ENCODE measurements at regions not wholly inside any gene's neighbourhood (a gene's known extent, or its start where the extent isn't known, plus 50 kb on each side); places are given as distances from the start of the nearest gene placed in this dataset.

GRCh38 chr18:78056011-78056410, 806.4 kb downstream of the GALR1 start:
- DNase-seq (ENCODE audit: low read depth in 3 of 3), result no peak

DNA sequence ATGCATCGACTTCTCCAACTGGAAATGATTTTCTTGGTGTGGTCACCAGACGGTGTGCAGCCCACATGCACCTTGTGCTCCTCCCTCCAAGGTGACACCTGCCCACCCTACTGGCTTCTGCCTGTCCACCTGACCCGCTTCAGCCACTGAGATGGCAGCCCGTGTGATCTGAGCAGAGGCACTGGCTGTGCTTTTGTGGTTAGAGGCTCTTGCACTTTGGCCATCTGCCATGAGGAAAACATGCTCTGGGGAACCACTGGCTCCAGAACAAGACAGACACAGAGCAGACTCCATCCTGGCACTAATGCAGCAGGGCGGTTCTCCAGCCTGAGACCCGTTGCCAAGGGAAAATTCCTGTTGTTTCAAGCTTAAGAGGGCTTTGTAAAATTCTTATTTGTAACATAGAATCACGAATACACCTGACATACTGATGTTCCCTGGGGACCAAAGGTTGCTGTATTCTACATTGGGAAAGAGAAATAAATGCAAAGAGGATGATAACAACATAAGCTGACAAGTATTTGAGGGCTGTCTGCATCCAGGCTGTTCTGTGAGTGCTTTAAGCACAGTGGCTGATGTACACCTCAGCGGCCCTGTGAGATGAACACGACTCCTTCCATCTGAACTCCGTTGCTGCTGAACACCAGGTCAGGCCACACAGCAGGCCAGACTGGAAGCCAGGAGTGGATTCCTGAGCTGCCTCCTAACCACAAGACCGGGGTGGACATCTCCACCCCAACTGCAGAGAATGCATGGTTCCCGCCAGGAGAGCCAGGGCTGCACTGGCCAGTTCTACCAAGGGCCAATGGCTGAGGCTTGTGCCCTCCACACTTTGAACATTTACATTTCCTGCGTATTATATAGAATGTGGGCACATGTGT, 820.4 kb downstream of the GALR1 start:
- DNase-seq (ENCODE audit: low read depth in 3 of 3), result no peak

GRCh38 chr18:78071166-78071710, 821.6 kb downstream of the GALR1 start:
- no peak for DNase-seq (ENCODE audit: low read depth in 3 of 3)

- DNase-seq (ENCODE audit: low read depth in 3 of 3), result no peak
Measured at GRCh38 chr18:78071776-78072175, 822.1 kb downstream of the GALR1 start.

DNA sequence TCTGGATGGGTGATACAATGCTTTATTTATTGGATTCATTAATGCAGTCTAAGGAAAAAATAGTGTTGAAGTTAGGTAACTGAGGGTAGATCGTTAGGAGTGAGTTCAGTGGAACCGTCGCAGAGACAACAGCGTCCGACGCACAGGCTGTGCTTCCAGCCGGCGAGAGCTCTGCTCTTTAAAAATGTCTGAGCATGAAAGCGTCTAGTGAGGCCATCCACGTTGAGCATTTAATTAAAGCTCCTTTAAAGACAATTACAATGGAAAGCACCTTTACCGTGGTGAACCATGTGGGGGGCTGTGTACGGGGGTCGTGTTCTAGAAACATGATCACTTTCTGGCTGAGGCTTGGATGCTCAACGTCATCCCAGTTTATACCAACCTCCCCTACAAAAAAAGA, 822.7 kb downstream of the GALR1 start:
- no peak for DNase-seq (ENCODE audit: low read depth in 3 of 3)

DNA sequence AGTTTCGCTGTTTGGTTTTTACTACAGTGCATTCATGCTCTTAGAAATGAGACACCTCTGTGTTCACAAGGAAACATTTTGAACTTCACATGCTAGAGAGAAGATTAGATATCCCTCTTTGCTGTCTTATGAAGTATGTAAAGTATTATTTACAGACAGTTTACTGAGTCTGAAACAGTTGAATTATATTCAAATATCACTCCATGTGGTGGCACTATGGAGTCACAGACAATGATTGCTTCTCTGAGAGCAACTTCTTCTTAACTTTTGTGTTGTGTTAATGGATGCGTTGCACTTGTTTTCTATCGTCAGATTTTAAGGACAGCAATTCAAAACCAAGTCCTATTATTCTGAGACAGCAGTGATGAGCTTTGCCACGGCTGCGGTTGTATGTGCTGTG, 823.6 kb downstream of the GALR1 start:
- no peak for DNase-seq (ENCODE audit: low read depth in 3 of 3)

GRCh38 chr18:78074400-78075020, 824.9 kb downstream of the GALR1 start:
- no peak for DNase-seq (ENCODE audit: low read depth in 3 of 3)

DNA sequence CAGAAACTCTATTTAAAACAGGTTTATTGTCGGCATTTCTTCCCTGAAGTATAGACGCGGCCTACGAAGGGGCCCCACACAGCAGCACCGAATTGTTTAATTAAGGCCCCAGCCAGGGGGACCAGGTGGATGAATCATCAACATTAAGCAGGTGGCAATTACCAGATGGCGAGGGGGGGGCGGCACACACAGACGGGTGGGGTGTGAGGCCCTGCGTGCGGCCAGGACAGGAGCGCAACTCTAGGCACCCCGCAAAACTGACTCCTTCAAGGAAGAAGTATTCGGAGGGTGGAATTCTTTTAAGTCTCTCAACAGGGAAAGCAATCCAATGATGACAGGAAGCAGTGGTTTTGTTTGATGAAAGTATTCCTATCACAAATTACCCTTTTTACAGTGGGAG, 830.4 kb downstream of the GALR1 start:
- no peak for DNase-seq (ENCODE audit: low read depth in 3 of 3)

DNA sequence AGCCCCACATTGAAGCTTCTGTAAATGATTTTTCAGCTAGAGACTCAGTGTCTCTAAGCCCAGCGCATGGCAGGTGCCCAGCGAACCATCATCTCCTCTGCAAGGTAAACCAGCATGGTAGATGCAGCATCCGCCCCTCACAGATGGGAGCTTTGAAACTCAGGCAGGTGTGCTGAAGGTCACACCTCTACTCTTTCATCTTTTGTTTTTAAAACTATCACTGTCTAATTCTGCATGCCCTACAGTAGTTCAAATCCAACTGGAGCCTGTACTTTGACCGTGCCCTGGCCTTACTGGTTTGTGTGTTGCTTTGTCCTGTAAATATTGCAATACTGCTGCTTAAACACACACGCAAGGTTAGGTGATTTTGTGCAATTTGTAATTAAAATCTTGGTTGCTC, 831.1 kb downstream of the GALR1 start:
- no peak for DNase-seq (ENCODE audit: low read depth in 3 of 3)

GRCh38 chr18:78082816-78083215, 833.2 kb downstream of the GALR1 start:
- no peak for DNase-seq (ENCODE audit: low read depth in 3 of 3)

DNA sequence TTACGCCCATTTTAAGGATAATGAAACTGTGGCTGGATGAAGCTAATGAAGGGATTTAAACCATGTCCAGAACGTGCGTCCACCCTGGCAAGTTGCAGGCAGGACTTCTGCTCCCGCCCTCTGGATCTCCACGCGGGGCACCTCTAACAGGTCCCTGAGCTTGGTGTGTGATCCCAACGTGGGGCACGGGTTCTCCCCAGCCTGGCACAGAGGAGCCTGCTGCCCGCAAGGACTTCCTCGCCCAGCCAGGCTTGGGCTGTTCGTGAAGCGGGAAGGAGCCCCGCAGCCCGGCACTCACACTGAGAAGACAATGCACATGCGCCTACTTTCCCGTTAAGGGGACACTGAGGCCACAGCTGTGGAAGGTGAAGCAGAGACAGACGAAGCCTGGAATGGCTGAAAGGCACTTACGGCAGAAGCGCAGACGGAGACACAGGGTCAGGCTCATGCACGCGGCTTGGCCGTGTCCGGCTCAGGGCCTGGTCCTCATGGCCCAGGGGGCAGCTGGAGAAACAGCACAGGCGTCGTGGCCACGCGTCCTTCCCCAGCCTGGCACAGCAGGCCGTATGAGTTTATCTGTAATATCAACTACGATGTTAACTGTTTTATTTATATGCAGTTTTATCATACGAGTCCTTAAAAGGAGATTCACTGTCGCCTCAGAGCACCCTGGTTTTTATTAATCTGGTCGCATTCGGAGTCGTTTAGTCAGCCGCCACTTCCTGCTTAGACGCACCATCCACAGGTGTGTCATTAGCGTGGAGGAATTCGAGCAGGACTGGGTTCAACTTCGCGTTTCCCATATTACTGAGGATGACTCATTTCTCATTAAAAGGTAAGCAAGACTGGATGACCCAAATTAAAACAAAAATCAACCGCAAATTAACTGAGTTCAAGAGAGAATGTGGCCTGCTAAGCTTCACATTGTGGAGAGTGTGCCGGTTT, 835.9 kb downstream of the GALR1 start:
- no peak for DNase-seq (ENCODE audit: low read depth in 3 of 3)

DNA sequence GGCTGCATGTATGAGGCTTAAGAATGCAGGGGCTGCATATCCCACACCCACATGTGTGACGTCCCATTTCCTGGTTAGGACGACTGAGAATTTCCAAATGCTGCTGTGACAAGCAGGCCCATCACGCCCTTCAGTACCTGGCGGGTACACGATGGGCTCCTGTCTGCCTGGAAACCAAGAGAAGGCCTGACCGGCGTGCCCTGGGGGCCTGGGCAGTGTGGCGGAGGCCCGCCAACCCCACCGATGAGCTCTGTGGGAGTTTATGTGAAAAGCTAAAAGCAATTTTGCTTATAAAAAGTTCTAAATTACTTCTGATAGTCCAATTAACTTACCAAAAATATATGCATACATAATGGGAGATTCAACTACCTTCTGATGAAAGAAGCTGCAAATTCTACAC, 837.3 kb downstream of the GALR1 start:
- no peak for DNase-seq (ENCODE audit: low read depth in 3 of 3)

GRCh38 chr18:78087338-78087737, 837.7 kb downstream of the GALR1 start:
- no peak for DNase-seq (ENCODE audit: low read depth in 3 of 3)

DNA sequence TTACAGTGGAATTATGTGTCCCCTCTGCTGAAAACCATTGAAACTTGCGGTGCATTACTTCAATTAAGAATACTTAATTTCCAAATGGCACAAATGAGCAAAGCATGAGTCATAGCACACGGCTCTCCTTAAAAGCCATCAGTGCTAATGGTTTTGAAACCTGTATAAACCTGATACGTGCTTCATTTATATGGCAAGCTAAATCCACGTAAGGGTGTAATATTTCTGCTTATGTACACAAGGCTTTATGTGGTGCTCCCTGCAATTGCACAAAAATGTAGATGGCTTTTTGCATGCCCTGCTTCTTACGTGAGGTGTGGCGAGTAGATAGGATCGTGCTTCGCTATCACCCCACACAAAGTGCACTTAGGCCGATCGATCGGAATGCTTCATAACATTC, 840.9 kb downstream of the GALR1 start:
- no peak for DNase-seq (ENCODE audit: low read depth in 3 of 3)

GRCh38 chr18:78092901-78093300, 843.3 kb downstream of the GALR1 start:
- no peak for DNase-seq (ENCODE audit: low read depth in 3 of 3)

DNA sequence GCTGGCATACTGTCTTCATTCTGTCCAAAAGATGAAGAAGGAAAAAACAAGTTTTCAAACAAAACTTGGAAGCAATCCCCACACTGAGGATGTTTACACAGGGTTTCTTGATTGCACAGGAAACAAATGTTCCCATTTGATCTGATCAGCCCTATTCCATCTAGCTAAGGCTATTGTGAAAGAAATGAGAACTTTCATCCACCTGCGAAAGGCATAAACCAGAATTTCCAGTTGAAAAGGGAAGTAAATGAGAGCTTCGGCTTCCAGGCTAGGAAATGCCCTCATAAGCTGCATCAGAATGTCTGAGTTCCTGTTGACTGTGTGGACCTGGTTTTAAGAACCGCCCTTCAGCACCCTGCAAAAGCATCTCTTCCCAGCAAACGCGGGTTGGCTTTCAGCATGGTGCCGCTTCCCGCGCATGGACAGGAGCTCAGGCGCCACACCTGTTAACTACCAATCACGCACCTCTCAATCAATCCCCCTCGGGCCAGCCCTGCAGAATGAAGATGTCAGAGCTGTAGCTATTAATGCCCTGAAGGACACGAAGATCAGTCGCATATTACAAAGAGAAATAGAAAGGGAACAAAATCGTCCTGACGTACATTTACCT, 850.4 kb downstream of the GALR1 start:
- DNase-seq (ENCODE audit: low read depth in 3 of 3), result no peak

GRCh38 chr18:78101091-78101490, 851.4 kb downstream of the GALR1 start:
- no peak for DNase-seq (ENCODE audit: low read depth in 3 of 3)

- no peak for DNase-seq (ENCODE audit: low read depth in 3 of 3)
Measured at GRCh38 chr18:78102135-78102534, 852.5 kb downstream of the GALR1 start.

DNA sequence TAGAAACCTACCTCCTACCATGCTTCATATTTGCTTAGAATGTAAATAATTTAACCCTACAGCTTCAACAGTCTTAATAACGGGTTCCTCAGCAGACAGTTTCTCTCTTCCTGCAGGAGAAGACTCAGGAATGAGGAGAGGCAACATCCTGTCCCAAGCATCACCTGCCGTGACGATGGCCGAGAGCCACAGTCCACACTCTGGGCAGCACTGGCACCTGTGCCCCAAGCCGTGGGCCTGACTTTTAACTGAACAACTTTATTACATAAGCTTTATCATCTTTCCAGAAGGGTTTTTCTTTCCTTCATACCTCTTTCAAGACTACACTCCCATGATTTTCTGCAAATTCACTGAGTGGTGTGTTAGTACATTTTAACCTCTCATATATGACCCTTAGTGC, 856.0 kb downstream of the GALR1 start:
- no peak for DNase-seq (ENCODE audit: low read depth in 3 of 3)

- DNase-seq (ENCODE audit: low read depth in 3 of 3), result no peak
Measured at GRCh38 chr18:78106946-78107345, 857.3 kb downstream of the GALR1 start.

DNA sequence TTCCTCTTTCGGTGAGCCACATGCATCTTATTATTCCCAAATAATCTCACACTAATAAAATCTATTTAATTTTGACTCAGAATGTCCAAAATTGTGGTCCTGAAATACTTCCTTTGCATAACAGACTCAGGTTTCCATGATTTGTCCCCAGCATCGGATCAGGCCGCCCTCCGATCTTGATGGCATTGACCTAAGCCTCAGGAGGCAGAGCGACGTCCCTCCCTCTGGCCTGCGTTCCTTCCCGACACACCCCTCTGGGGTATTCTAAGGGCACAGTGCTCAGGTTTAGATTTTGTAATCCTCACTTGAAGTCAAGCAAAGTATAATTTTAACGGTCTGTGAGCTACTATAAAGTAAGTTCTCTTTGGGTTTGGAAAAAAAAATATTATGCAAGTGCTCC, 857.7 kb downstream of the GALR1 start:
- DNase-seq (ENCODE audit: low read depth in 3 of 3), result no peak

DNA sequence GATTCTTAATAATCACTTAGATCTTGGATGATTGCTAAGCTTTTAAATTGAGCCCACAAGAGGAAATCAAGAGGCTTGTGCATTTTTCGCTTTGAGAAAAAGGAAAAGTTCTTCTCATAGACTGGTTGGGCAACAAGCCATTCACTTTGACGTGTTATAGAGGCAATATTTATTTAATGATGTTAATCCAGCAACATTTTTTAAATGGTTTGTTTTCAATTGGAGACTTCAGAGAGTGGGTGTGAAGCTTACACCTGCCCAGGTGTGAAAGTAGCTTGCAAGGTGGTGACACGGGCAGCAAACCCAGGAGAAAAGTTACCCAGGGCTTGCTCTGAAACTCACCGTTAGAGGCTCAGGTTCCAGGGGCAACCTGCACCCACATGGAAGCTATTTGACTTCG, 858.9 kb downstream of the GALR1 start:
- no peak for DNase-seq (ENCODE audit: low read depth in 3 of 3)
